Astrocyte (in vitro differentiated cells and primary cell): ENCODE measurements at regions not wholly inside any gene's neighbourhood (a gene's known extent, or its start where the extent isn't known, plus 50 kb on each side); places are given as distances from the start of the nearest gene placed in this dataset.

Experiments used
- DNase-seq: peaks from one replicate; pipeline ENCODE4 v3.0.0-alpha.2; 2010; ENCODE audit warnings: low read depth
- FAIRE-seq: peaks from 2 replicates; lab custom pipeline; 2011; peaks lifted over from hg19 to GRCh38; lab: Jason Lieb, UNC
- H2AFZ ChIP-seq: 2 replicates; pipeline ENCODE4 v1.6.0; 2012; ENCODE audit warnings: low read depth, low read length, inconsistent platforms
- H3K27ac ChIP-seq: 2 replicates; pipeline ENCODE4 v1.5.1; 2011; ENCODE audit warnings: low read depth, low read length, inconsistent platforms
- H3K27me3 ChIP-seq: 2 replicates; pipeline ENCODE4 v1.6.0; 2011; ENCODE audit warnings: low read length, inconsistent platforms; ENCODE audit not compliant: insufficient read depth
- H3K36me3 ChIP-seq: 2 replicates; pipeline ENCODE4 v1.5.1; 2011; ENCODE audit warnings: low read length, inconsistent platforms; ENCODE audit not compliant: insufficient read depth
- H3K4me1 ChIP-seq: 2 replicates; pipeline ENCODE4 v1.5.1; 2011; ENCODE audit warnings: low read length, inconsistent platforms; ENCODE audit not compliant: insufficient read depth
- H3K4me2 ChIP-seq: 2 replicates; pipeline ENCODE4 v1.6.0; 2012; ENCODE audit warnings: low read length, inconsistent platforms
- H3K4me3 ChIP-seq: 2 replicates; pipeline ENCODE4 v1.5.1; 2011; ENCODE audit warnings: low read depth, mild to moderate bottlenecking, low read length, inconsistent platforms; ENCODE audit not compliant: insufficient read depth
- H3K79me2 ChIP-seq: 2 replicates; pipeline ENCODE4 v1.6.0; 2012; ENCODE audit warnings: mild to moderate bottlenecking, low read length, inconsistent platforms; ENCODE audit not compliant: insufficient read depth
- H3K9ac ChIP-seq: 2 replicates; pipeline ENCODE4 v1.6.0; 2012; ENCODE audit warnings: mild to moderate bottlenecking, low read length, inconsistent platforms
- H3K9me3 ChIP-seq: 2 replicates; pipeline ENCODE4 v1.5.1; 2012; ENCODE audit warnings: low read depth, mild to moderate bottlenecking, low read length, inconsistent platforms; ENCODE audit not compliant: insufficient read depth
- H4K20me1 ChIP-seq: 2 replicates; pipeline ENCODE4 v1.6.0; 2012; ENCODE audit warnings: low read length, inconsistent platforms; ENCODE audit not compliant: insufficient read depth
- H3K27ac Mint-ChIP-seq: one replicate; pipeline ENCODE4 v1.8.0; 2021; ENCODE audit warnings: mild to moderate bottlenecking, mixed read lengths; ENCODE audit not compliant: unreplicated experiment
- H3K27me3 Mint-ChIP-seq: one replicate; pipeline ENCODE4 v1.8.0; 2021; ENCODE audit warnings: low read depth, mixed read lengths; ENCODE audit not compliant: unreplicated experiment
- H3K36me3 Mint-ChIP-seq: one replicate; pipeline ENCODE4 v1.8.0; 2021; ENCODE audit warnings: low read depth, mixed read lengths; ENCODE audit not compliant: unreplicated experiment
- H3K4me1 Mint-ChIP-seq: one replicate; pipeline ENCODE4 v1.8.0; 2021; ENCODE audit warnings: low read depth, mixed read lengths; ENCODE audit not compliant: unreplicated experiment
- H3K4me3 Mint-ChIP-seq: one replicate; pipeline ENCODE4 v1.8.0; 2021; ENCODE audit warnings: mild to moderate bottlenecking, moderate library complexity, mixed read lengths; ENCODE audit not compliant: unreplicated experiment
- H3K9me3 Mint-ChIP-seq: one replicate; pipeline ENCODE4 v1.8.0; 2021; ENCODE audit warnings: mild to moderate bottlenecking, mixed read lengths; ENCODE audit not compliant: unreplicated experiment
- CTCF ChIP-seq: IDR thresholded peaks from 2 replicates; pipeline ENCODE4 v1.5.1; 2011; ENCODE audit warnings: low read depth, mild to moderate bottlenecking, inconsistent platforms, low read length, moderate library complexity; ENCODE audit not compliant: insufficient read depth
- EZH2 ChIP-seq: IDR thresholded peaks from 2 replicates; pipeline ENCODE4 v1.6.1; 2012; ENCODE audit warnings: mild to moderate bottlenecking, low read length, inconsistent platforms; ENCODE audit not compliant: insufficient read depth

GRCh38 chr10:44827431-44828006, 83.6 kb upstream of the TMEM72 start:
- TF ChIP-seq EZH2 (no peak), CTCF (no peak)
- H3K27ac ChIP-seq = no peak overlapping the region
- peaks cover 22% of the 10 kb centered on the region for H3K4me1 ChIP-seq
- FAIRE-seq (no peak), DNase-seq (peak; percentile 23)
- H3K4me3 Mint-ChIP-seq = no peak overlapping the region
- no peaks in the 10 kb centered on the region for H3K79me2 ChIP-seq
- no peaks in the 10 kb centered on the region for H3K36me3 ChIP-seq
- no peaks in the 10 kb centered on the region for H3K36me3 Mint-ChIP-seq
- no peak overlapping the region for H3K9ac ChIP-seq
- H3K9me3 ChIP-seq = no peaks in the 10 kb centered on the region
- no peaks in the 10 kb centered on the region for H3K27me3 Mint-ChIP-seq
- peaks cover 3% of the 10 kb centered on the region for H3K9me3 Mint-ChIP-seq
- no peaks in the 10 kb centered on the region for H4K20me1 ChIP-seq
- H3K27me3 ChIP-seq = no peaks in the 10 kb centered on the region
- H2AFZ ChIP-seq = no peak overlapping the region
- no peak overlapping the region for H3K4me2 ChIP-seq
- H3K27ac Mint-ChIP-seq = no peak overlapping the region
- H3K4me1 Mint-ChIP-seq = peaks cover 10% of the 10 kb centered on the region
- no peak overlapping the region for H3K4me3 ChIP-seq

- Histone ChIP-seq H2AFZ (peak overlapping the region; percentile 27), H3K9ac (no peak overlapping the region), H3K27me3 (no peaks in the 10 kb centered on the region), H3K4me1 (peaks cover 22% of the 10 kb centered on the region), H3K4me3 (no peak overlapping the region), H3K36me3 (no peaks in the 10 kb centered on the region), H3K27ac (no peak overlapping the region), H3K4me2 (no peak overlapping the region), H3K9me3 (no peaks in the 10 kb centered on the region), H4K20me1 (no peaks in the 10 kb centered on the region), H3K79me2 (no peaks in the 10 kb centered on the region)
- no peak overlapping the region for H3K4me3 Mint-ChIP-seq
- TF ChIP-seq CTCF = no peak
- TF ChIP-seq EZH2 = no peak
- H3K27ac Mint-ChIP-seq = no peak overlapping the region
- no peaks in the 10 kb centered on the region for H3K36me3 Mint-ChIP-seq
- H3K9me3 Mint-ChIP-seq = peaks cover 3% of the 10 kb centered on the region
- FAIRE-seq (no peak), DNase-seq (no peak)
- peaks cover 10% of the 10 kb centered on the region for H3K4me1 Mint-ChIP-seq
- no peaks in the 10 kb centered on the region for H3K27me3 Mint-ChIP-seq
Observed at GRCh38 chr10:44828508-44829142, 82.5 kb upstream of the TMEM72 start.

- no peaks in the 10 kb centered on the region for H3K9me3 ChIP-seq
- peak overlapping the region; percentile 26 for H3K9ac ChIP-seq
- no peaks in the 10 kb centered on the region for H4K20me1 ChIP-seq
- H3K4me1 Mint-ChIP-seq = peaks cover 10% of the 10 kb centered on the region
- DNase-seq (no peak), FAIRE-seq (no peak)
- H3K36me3 ChIP-seq = no peaks in the 10 kb centered on the region
- peak overlapping the region; percentile 29 for H3K4me3 ChIP-seq
- no peak overlapping the region for H2AFZ ChIP-seq
- H3K4me2 ChIP-seq = peak overlapping the region; percentile 69
- no peaks in the 10 kb centered on the region for H3K36me3 Mint-ChIP-seq
- H3K79me2 ChIP-seq = no peaks in the 10 kb centered on the region
- H3K4me1 ChIP-seq = peaks cover 22% of the 10 kb centered on the region
- H3K4me3 Mint-ChIP-seq = no peak overlapping the region
- H3K27ac ChIP-seq = peak overlapping the region; percentile 40
- H3K27me3 Mint-ChIP-seq = no peaks in the 10 kb centered on the region
- peak overlapping the region; percentile 21 for H3K27ac Mint-ChIP-seq
- no peak for TF ChIP-seq CTCF
- TF ChIP-seq EZH2 = no peak
- H3K27me3 ChIP-seq = no peaks in the 10 kb centered on the region
- peaks cover 3% of the 10 kb centered on the region for H3K9me3 Mint-ChIP-seq
Observed at GRCh38 chr10:44829426-44829825, 81.7 kb upstream of the TMEM72 start.
